ENCODE measurements at regions not wholly inside any gene's neighbourhood (a gene's known extent, or its start where the extent isn't known, plus 50 kb on each side); places are given as distances from the start of the nearest gene placed in this dataset.

DNA sequence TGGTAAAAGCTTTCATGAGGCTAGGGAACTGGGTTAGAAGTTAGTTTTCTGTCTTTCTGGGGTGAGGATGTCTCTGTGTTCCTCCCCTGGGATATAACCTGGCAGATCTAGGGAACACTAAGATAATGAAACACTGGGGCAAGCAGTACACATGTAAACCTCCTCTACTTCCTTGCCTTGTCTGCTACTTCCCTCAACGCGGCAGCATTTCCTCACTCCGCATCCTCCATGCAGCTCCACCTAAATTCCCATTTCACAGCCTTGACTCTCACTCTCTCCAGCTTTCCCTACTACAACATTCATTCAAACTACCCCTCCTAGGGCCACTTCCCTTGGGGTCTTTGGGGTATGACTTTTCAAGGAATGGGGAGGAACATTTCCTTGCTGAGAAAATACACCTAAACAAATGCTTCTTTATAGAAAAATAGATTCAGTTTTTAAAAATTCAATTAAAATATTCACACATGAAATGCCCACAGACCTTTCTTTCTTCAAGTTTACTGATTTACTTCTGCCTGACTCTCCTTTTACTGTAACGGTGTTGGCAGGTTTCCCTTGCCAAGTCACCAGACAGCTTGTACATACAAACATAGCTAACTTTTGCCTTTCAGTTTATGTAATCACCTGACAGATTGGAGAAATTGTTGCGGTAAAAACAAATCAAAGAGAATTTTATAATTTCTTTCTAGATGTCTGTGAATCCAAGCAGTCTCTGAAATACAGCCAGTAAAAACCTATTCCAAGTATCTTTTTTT, 90.1 kb downstream of the TNFSF18 start:
- peaks cover 0 to 3% of the 10 kb centered on the region in 2 experiments; a peak in 1 of 4 replicates for H3K4me1 Mint-ChIP-seq
- TF ChIP-seq, protein P1, sequence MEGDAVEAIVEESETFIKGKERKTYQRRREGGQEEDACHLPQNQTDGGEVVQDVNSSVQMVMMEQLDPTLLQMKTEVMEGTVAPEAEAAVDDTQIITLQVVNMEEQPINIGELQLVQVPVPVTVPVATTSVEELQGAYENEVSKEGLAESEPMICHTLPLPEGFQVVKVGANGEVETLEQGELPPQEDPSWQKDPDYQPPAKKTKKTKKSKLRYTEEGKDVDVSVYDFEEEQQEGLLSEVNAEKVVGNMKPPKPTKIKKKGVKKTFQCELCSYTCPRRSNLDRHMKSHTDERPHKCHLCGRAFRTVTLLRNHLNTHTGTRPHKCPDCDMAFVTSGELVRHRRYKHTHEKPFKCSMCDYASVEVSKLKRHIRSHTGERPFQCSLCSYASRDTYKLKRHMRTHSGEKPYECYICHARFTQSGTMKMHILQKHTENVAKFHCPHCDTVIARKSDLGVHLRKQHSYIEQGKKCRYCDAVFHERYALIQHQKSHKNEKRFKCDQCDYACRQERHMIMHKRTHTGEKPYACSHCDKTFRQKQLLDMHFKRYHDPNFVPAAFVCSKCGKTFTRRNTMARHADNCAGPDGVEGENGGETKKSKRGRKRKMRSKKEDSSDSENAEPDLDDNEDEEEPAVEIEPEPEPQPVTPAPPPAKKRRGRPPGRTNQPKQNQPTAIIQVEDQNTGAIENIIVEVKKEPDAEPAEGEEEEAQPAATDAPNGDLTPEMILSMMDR (conservative IDR thresholded peaks at IDR 0.05): no peak
- H4K91ac ChIP-seq (ENCODE audit: insufficient read length, low read depth, low read length): no peak overlapping the region
- no CpG with 5 or more reads among the region's 5 CpGs for WGBS (ENCODE audit: extremely low coverage, insufficient read length, low lambda C conversion rate)
- no peak overlapping the region for H2AK5ac ChIP-seq (ENCODE audit: insufficient read length, low read length)
- H3K79me1 ChIP-seq (ENCODE audit: insufficient read depth, low read depth, low read length, poor library complexity, severe bottlenecking): no peaks in the 10 kb centered on the region
- H2BK20ac ChIP-seq (ENCODE audit: low read depth, low read length, poor library complexity, severe bottlenecking): no peak overlapping the region
- H3K27ac ChIP-seq (ENCODE audit: insufficient read length, low read depth, low read length): no peak overlapping the region
- H3K27ac Mint-ChIP-seq: no peak overlapping the region; a peak in 1 of 7 replicates
- no peaks in the 10 kb centered on the region for H3K9me3 ChIP-seq (ENCODE audit: control insufficient read depth, low read depth, low read length)
- H2BK15ac ChIP-seq (ENCODE audit: low read depth, low read length): no peak overlapping the region
- H3K23me2 ChIP-seq (ENCODE audit: insufficient read length, low read depth, low read length, poor library complexity, severe bottlenecking): no peaks in the 10 kb centered on the region
- no peak overlapping the region for H3K4me3 Mint-ChIP-seq
- H2BK5ac ChIP-seq (ENCODE audit: insufficient read length, low read length): no peak overlapping the region
- H3K9me3 Mint-ChIP-seq: peaks cover 3 to 7% of the 10 kb centered on the region in 2 experiments; a peak in 2 of 5 replicates
- H3K36me3 Mint-ChIP-seq (ENCODE audit: insufficient read depth in 1 of 3, low read depth in 3 of 3): no peaks in the 10 kb centered on the region
- no peak for DNase-seq
- H3K56ac ChIP-seq (ENCODE audit: insufficient read length, low read depth, low read length): no peak overlapping the region
- no peak overlapping the region for H3K4ac ChIP-seq (ENCODE audit: low read depth, low read length)
- no peaks in the 10 kb centered on the region for H3K79me2 ChIP-seq (ENCODE audit: insufficient read depth, low read length)
- no peak overlapping the region for H2BK12ac ChIP-seq (ENCODE audit: insufficient read length, low read depth, low read length)
- H3K27me3 ChIP-seq (ENCODE audit: insufficient read depth, low read length): no peaks in the 10 kb centered on the region
- no peak overlapping the region for H3T11ph ChIP-seq (ENCODE audit: low read length)
- H3K4me2 ChIP-seq (ENCODE audit: insufficient read depth, insufficient read length, low read length): no peak overlapping the region
- H3K18ac ChIP-seq (ENCODE audit: insufficient read length, low read depth, low read length): no peak overlapping the region
- H4K5ac ChIP-seq (ENCODE audit: insufficient read length, low read depth, low read length): no peak overlapping the region
- no peak overlapping the region for H3K23ac ChIP-seq (ENCODE audit: insufficient read length, low read depth, low read length)
- no peak overlapping the region for H2AFZ ChIP-seq (ENCODE audit: low read length)
- H3K27me3 Mint-ChIP-seq (ENCODE audit: low read depth): no peaks in the 10 kb centered on the region
- no peak overlapping the region for H3K14ac ChIP-seq (ENCODE audit: insufficient read depth, low read length)
- H3K4me1 ChIP-seq (ENCODE audit: insufficient read depth, low read length): no peaks in the 10 kb centered on the region
- H2BK120ac ChIP-seq (ENCODE audit: low read depth, low read length, poor library complexity, severe bottlenecking): no peak overlapping the region
- no peak overlapping the region for H4K8ac ChIP-seq (replicated peaks; ENCODE audit: insufficient read length, low read depth, low read length)
- no peak overlapping the region for H3K9ac ChIP-seq (ENCODE audit: extremely low read depth, insufficient read length, low read length)
- no peaks in the 10 kb centered on the region for H4K20me1 ChIP-seq (ENCODE audit: control insufficient read depth, insufficient read depth, insufficient read length)

Measured in H9 (cell line).